Gastrocnemius medialis (tissue), 4 donors: ENCODE measurements at regions not wholly inside any gene's neighbourhood (a gene's known extent, or its start where the extent isn't known, plus 50 kb on each side); places are given as distances from the start of the nearest gene placed in this dataset.

ENCODE experiments used
- POLR2A ChIP-seq, 2 donors: fragments of 450-650 bp; IDR thresholded peaks; one replicate each; pipeline ENCODE4 v1.6.1; 2017; ENCODE audit warnings: antibody characterized with exemption in 2 of 2, mild to moderate bottlenecking in 2 of 2, moderate library complexity in 2 of 2
- TF ChIP-seq, protein P1 (sequence below), 5 experiments: fragments of 450-650 bp in 3 of 5; fragments of 200-600 bp in 2 of 5; sonication (generic) in 2 of 5; IDR thresholded peaks in 4 of 5; conservative IDR thresholded peaks in 1 of 5; 1 replicate in 4 of 5; 2 replicates in 1 of 5; pipeline ENCODE4 v1.5.1; 2016 to 2019; ENCODE audit warnings: antibody characterized with exemption in 5 of 5, mild to moderate bottlenecking in 3 of 5, moderate library complexity in 3 of 5

DNA sequence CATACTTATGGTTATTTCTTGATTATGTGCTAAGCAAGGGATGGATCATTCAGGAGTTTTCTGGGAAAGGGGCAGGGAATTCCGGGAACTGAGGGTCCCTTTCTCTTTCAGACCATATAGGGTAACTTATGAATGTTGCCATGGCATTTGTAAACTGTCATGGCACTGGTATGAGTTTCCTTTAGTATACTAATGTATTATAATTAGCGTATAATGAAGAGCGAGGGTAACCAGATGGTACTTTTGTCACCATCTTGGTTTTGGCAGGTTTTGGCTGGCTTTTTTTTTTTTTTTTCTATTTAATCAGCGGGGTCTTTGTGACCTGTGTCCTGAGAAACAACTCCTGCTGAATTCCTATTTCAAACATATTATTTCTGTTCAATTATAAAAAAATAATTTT is 237.6 kb upstream of the PTER start:
- TF ChIP-seq, protein P1, sequence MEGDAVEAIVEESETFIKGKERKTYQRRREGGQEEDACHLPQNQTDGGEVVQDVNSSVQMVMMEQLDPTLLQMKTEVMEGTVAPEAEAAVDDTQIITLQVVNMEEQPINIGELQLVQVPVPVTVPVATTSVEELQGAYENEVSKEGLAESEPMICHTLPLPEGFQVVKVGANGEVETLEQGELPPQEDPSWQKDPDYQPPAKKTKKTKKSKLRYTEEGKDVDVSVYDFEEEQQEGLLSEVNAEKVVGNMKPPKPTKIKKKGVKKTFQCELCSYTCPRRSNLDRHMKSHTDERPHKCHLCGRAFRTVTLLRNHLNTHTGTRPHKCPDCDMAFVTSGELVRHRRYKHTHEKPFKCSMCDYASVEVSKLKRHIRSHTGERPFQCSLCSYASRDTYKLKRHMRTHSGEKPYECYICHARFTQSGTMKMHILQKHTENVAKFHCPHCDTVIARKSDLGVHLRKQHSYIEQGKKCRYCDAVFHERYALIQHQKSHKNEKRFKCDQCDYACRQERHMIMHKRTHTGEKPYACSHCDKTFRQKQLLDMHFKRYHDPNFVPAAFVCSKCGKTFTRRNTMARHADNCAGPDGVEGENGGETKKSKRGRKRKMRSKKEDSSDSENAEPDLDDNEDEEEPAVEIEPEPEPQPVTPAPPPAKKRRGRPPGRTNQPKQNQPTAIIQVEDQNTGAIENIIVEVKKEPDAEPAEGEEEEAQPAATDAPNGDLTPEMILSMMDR (IDR thresholded peaks at IDR 0.05 in 4 of 5, conservative IDR thresholded peaks at IDR 0.05 in 1 of 5) = no peak
- TF ChIP-seq POLR2A (IDR thresholded peaks at IDR 0.05) = no peak
